H1 (cell line): ENCODE measurements at regions not wholly inside any gene's neighbourhood (a gene's known extent, or its start where the extent isn't known, plus 50 kb on each side); places are given as distances from the start of the nearest gene placed in this dataset.
A peak's percentile ranks its signal among the peaks of the same experiment; 100 is the strongest.
"Not testable (repeated sequence)": the region's sequence is repeated elsewhere in the genome, so short reads cannot be mapped to it uniquely, and the experiment has no call there.

ENCODE experiments used
- CTCF ChIA-PET: fragments of 300-600 bp; sonication (Branson Sonifier 250); formaldehyde crosslinking; loops from one replicate; lab custom pipeline; 2021; ENCODE audit not compliant: partially characterized antibody; lab: Charles Lee
- POLR2A ChIA-PET: fragments of 300-600 bp; sonication (Branson Sonifier 250); formaldehyde crosslinking; loops from one replicate; lab custom pipeline; 2021; ENCODE audit warnings: inconsistent platforms; ENCODE audit not compliant: partially characterized antibody; lab: Charles Lee
- DNase-seq, 2 experiments: peaks; one replicate each; pipeline versions ENCODE4 v3.0.0 to v3.0.0-alpha.2; 2010 to 2022; ENCODE audit warnings: low spot score in 2 of 2, low read depth in 1 of 2, mixed read lengths in 1 of 2
- FAIRE-seq: peaks from 2 replicates; lab custom pipeline; 2011; peaks lifted over from hg19 to GRCh38; lab: Jason Lieb, UNC
- H2AFZ ChIP-seq: 2 replicates; pipeline ENCODE4 v1.8.1; 2012; ENCODE audit warnings: low read length, inconsistent platforms
- H2AK5ac ChIP-seq: 2 replicates; pipeline ENCODE4 v1.6.1; 2013; ENCODE audit warnings: low read depth, low read length
- H2BK120ac ChIP-seq: replicated peaks from 2 replicates; pipeline ENCODE3; 2013; ENCODE audit warnings: low read depth, low read length, inconsistent platforms
- H2BK12ac ChIP-seq: 2 replicates; pipeline ENCODE4 v1.6.1; 2013; ENCODE audit warnings: low read depth, low read length
- H2BK15ac ChIP-seq: 2 replicates; pipeline ENCODE4 v1.6.1; 2013; ENCODE audit warnings: low read length
- H2BK20ac ChIP-seq: 2 replicates; pipeline ENCODE4 v1.6.1; 2013; ENCODE audit warnings: low read length
- H2BK5ac ChIP-seq: 2 replicates; pipeline ENCODE4 v1.6.1; 2013; ENCODE audit warnings: low read depth, low read length
- H3K14ac ChIP-seq: 2 replicates; pipeline ENCODE4 v1.6.1; 2013; ENCODE audit warnings: inconsistent platforms; ENCODE audit not compliant: insufficient read length
- H3K18ac ChIP-seq: 2 replicates; pipeline ENCODE4 v1.6.1; 2013; ENCODE audit warnings: low read length; ENCODE audit errors: extremely low read depth
- H3K23ac ChIP-seq: 2 replicates; pipeline ENCODE4 v1.6.1; 2013; ENCODE audit warnings: inconsistent platforms; ENCODE audit not compliant: insufficient read length
- H3K23me2 ChIP-seq: 2 replicates; pipeline ENCODE4 v1.6.1; 2013; ENCODE audit warnings: low read depth, low read length
- H3K27ac ChIP-seq: 2 replicates; pipeline ENCODE4 v1.6.1; 2011; ENCODE audit warnings: low read depth, low read length, inconsistent platforms
- H3K27me3 ChIP-seq, 4 experiments: replicated peaks in 1 of 4; 1 replicate in 1 of 4; 2 replicates in 3 of 4; pipeline versions ENCODE4 v1.6.1 to v1.8.1; 2011 to 2013; ENCODE audit warnings: low read length in 3 of 4, mild to moderate bottlenecking in 3 of 4, inconsistent platforms in 2 of 4, mixed read lengths in 2 of 4, moderate library complexity in 1 of 4; ENCODE audit not compliant: control insufficient read depth in 3 of 4, insufficient read depth in 3 of 4; ENCODE audit errors: extremely low read depth in 1 of 4
- H3K36me3 ChIP-seq, 4 experiments: 2 replicates each; pipeline versions ENCODE4 v1.6.1 to v1.8.1; 2011 to 2013; ENCODE audit warnings: mild to moderate bottlenecking in 4 of 4, low read length in 3 of 4, moderate library complexity in 2 of 4, control low read depth in 1 of 4, inconsistent platforms in 1 of 4; ENCODE audit not compliant: insufficient read depth in 4 of 4, control insufficient read depth in 2 of 4
- H3K4ac ChIP-seq: replicated peaks from 2 replicates; pipeline ENCODE3; 2013; ENCODE audit warnings: low read length, low read depth, mixed read lengths, inconsistent platforms; ENCODE audit not compliant: insufficient read length
- H3K4me1 ChIP-seq, 4 experiments: replicated peaks in 1 of 4; 1 replicate in 1 of 4; 2 replicates in 3 of 4; pipeline versions ENCODE4 v1.6.1 to v1.8.1; 2011 to 2013; ENCODE audit warnings: low read length in 3 of 4, inconsistent platforms in 2 of 4, mixed read lengths in 1 of 4; ENCODE audit not compliant: insufficient read depth in 4 of 4, control insufficient read depth in 3 of 4
- H3K4me2 ChIP-seq, 2 experiments: 2 replicates each; pipeline versions ENCODE4 v1.6.1 to v1.8.1; 2011 to 2013; ENCODE audit warnings: low read depth in 2 of 2, low read length in 2 of 2, control low read depth in 1 of 2, inconsistent platforms in 1 of 2, mild to moderate bottlenecking in 1 of 2; ENCODE audit not compliant: insufficient read depth in 1 of 2
- H3K4me3 ChIP-seq, 4 experiments: fragments of 200-600, 300-600 bp in 1 of 4; sonication (generic), shearing (Covaris generic), sonication (Bioruptor Twin) in 1 of 4; 2 replicates each; pipeline versions ENCODE4 v1.5.1 to v1.8.1; 2011 to 2016; ENCODE audit warnings: low read length in 4 of 4, low read depth in 3 of 4, control low read depth in 2 of 4, inconsistent platforms in 2 of 4, mild to moderate bottlenecking in 2 of 4, mixed read lengths in 1 of 4, moderate library complexity in 1 of 4; ENCODE audit not compliant: insufficient read depth in 2 of 4; ENCODE audit errors: extremely low read depth in 1 of 4
- H3K56ac ChIP-seq: replicated peaks from 2 replicates; pipeline ENCODE3; 2013; ENCODE audit warnings: low read depth, mild to moderate bottlenecking, mixed read lengths, low read length, inconsistent platforms; ENCODE audit not compliant: insufficient read length
- H3K79me1 ChIP-seq: 2 replicates; pipeline ENCODE4 v1.6.1; 2013; ENCODE audit warnings: low read depth, low read length, control low read depth
- H3K79me2 ChIP-seq, 2 experiments: 2 replicates each; pipeline versions ENCODE4 v1.6.1 to v1.8.1; 2012 to 2013; ENCODE audit warnings: low read length in 2 of 2, mild to moderate bottlenecking in 2 of 2, inconsistent platforms in 1 of 2; ENCODE audit not compliant: insufficient read depth in 2 of 2, control insufficient read depth in 1 of 2
- H3K9ac ChIP-seq, 4 experiments: replicated peaks in 1 of 4; 1 replicate in 1 of 4; 2 replicates in 3 of 4; pipeline versions ENCODE4 v1.6.1 to v1.8.1; 2011 to 2013; ENCODE audit warnings: low read depth in 3 of 4, low read length in 3 of 4, control low read depth in 2 of 4, mild to moderate bottlenecking in 2 of 4, moderate library complexity in 2 of 4, inconsistent platforms in 1 of 4; ENCODE audit errors: extremely low read depth in 1 of 4
- H3K9me3 ChIP-seq, 2 experiments: 2 replicates each; pipeline versions ENCODE4 v1.6.1 to v1.8.1; 2012 to 2013; ENCODE audit warnings: mild to moderate bottlenecking in 2 of 2, moderate library complexity in 2 of 2, control low read depth in 1 of 2, inconsistent platforms in 1 of 2, low read depth in 1 of 2, low read length in 1 of 2, mixed read lengths in 1 of 2; ENCODE audit not compliant: insufficient read depth in 2 of 2
- H4K20me1 ChIP-seq, 2 experiments: replicated peaks in 1 of 2; 2 replicates each; pipeline versions ENCODE3 to v1.8.1; 2011 to 2013; ENCODE audit warnings: inconsistent platforms in 2 of 2, low read length in 2 of 2, mild to moderate bottlenecking in 1 of 2; ENCODE audit not compliant: insufficient read depth in 2 of 2, control insufficient read depth in 1 of 2
- H4K5ac ChIP-seq: 2 replicates; pipeline ENCODE4 v1.6.1; 2013; ENCODE audit warnings: low read length, low read depth, mixed read lengths, inconsistent platforms; ENCODE audit not compliant: insufficient read length
- H4K8ac ChIP-seq: 2 replicates; pipeline ENCODE4 v1.8.0; 2013; ENCODE audit warnings: mild to moderate bottlenecking, moderate library complexity, low read length, inconsistent platforms; ENCODE audit not compliant: insufficient read depth; ENCODE audit errors: extremely low read depth
- H4K91ac ChIP-seq: replicated peaks from 2 replicates; pipeline ENCODE3; 2013; ENCODE audit warnings: low read length, mixed read lengths, inconsistent platforms; ENCODE audit not compliant: insufficient read length
- EP300 ChIP-seq, 2 experiments: IDR thresholded peaks; 1 replicate in 1 of 2; 2 replicates in 1 of 2; pipeline ENCODE4 v1.6.1; 2011 to 2012; ENCODE audit warnings: low read depth in 2 of 2, low read length in 2 of 2, mild to moderate bottlenecking in 2 of 2, borderline replicate concordance in 1 of 2, inconsistent platforms in 1 of 2, moderate library complexity in 1 of 2
- WGBS, 2 experiments: shearing (Covaris generic) in 1 of 2; methylation state at CpG; one replicate each; pipeline versions ENCODE4 v1.1.6 to v1.1.7; 2013 to 2015; ENCODE audit warnings: low lambda C conversion rate in 2 of 2, mixed read lengths in 2 of 2, inconsistent platforms in 1 of 2, low coverage in 1 of 2, missing lambda C conversion rate in 1 of 2; ENCODE audit not compliant: insufficient replicate concordance in 2 of 2, insufficient coverage in 1 of 2, insufficient read length in 1 of 2; ENCODE audit errors: extremely low coverage in 1 of 2, missing lambda C conversion rate in 1 of 2; 5-methylcytosine and 5-hydroxymethylcytosine counted together

DNA sequence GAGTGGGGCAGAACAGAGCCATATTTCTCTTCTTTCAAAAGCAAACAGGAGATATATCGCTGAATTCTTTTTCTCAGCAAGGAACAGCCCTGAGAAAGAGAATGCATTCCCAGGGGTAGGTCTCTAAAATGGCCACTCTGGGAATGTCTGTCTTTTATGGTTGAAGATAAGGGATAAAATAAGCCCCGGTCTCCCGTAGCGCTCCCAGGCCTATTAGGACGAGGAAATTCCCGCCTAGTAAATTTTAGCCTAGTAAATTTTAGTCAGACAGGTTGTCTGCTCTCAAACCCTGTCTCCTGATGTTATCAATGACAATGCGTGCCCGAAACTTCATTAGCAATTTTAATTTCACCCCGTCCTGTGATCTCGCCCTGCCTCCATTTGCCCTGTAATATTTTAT is 73.9 kb upstream of the WIPF1 start:
- WGBS, 2 experiments = 92% methylated on average over 10 of the region's 10 CpGs; no CpG with 5 or more reads in 1 of the 2 experiments
- H3K9ac ChIP-seq, H2BK20ac ChIP-seq, H3K27me3 ChIP-seq, FAIRE-seq, H3K4me2 ChIP-seq, H2BK15ac ChIP-seq, H3K27ac ChIP-seq, H3K36me3 ChIP-seq, H3K79me1 ChIP-seq, H3K56ac ChIP-seq, H4K91ac ChIP-seq, H3K4me3 ChIP-seq, H3K23ac ChIP-seq, H4K8ac ChIP-seq, H2BK120ac ChIP-seq, CTCF ChIA-PET, DNase-seq, H4K20me1 ChIP-seq, H3K18ac ChIP-seq, H4K5ac ChIP-seq, H2AK5ac ChIP-seq, H3K79me2 ChIP-seq, H3K23me2 ChIP-seq, H3K4ac ChIP-seq, H2BK12ac ChIP-seq, H2AFZ ChIP-seq, H3K4me1 ChIP-seq, H2BK5ac ChIP-seq, H3K14ac ChIP-seq: not testable (repeated sequence)
- H3K9me3 ChIP-seq = peaks cover 4 to 13% of the 10 kb centered on the region in 2 experiments; a peak in 1 of 4 replicates
- TF ChIP-seq EP300 (IDR thresholded peaks at IDR 0.05; ENCODE audit: borderline replicate concordance in 1 of 2, low read depth in 2 of 2, low read length in 2 of 2) = peak in 1 of 2 experiments; percentile 37; a peak in 1 of 3 replicates
- POLR2A ChIA-PET = interaction anchor here (0.6 kb wide), 1 partner anchor 10 kb away, joined by 3 read pairs; no protein-coding TSS in a partner anchor
